Uterus (tissue), 3 donors: ENCODE measurements at regions not wholly inside any gene's neighbourhood (a gene's known extent, or its start where the extent isn't known, plus 50 kb on each side); places are given as distances from the start of the nearest gene placed in this dataset.

ENCODE experiments used
- DNase-seq, 2 donors: peaks; one replicate each; pipeline ENCODE4 v3.0.0-alpha.2; 2019 to 2020
- H3K27ac ChIP-seq, 2 donors: fragments of 200-600 bp; sonication (generic); 1 replicate in 1 of 2; 2 replicates in 1 of 2; pipeline ENCODE4 v1.5.1; 2016 to 2018
- H3K27me3 ChIP-seq, 2 donors: fragments of 200-600 bp; sonication (generic); one replicate each; pipeline ENCODE4 v1.5.1; 2018 to 2019; ENCODE audit warnings: control low read depth in 1 of 2
- H3K36me3 ChIP-seq, 2 donors: fragments of 200-600 bp; sonication (generic); one replicate each; pipeline ENCODE4 v1.5.1; 2019; ENCODE audit warnings: control low read depth in 1 of 2
- H3K4me1 ChIP-seq, 2 donors: fragments of 200-600 bp; sonication (generic); one replicate each; pipeline ENCODE4 v1.5.1; 2018 to 2019; ENCODE audit warnings: control low read depth in 1 of 2
- H3K4me3 ChIP-seq, 2 donors: fragments of 200-600 bp; sonication (generic); 1 replicate in 1 of 2; 2 replicates in 1 of 2; pipeline ENCODE4 v1.5.1; 2018 to 2019; ENCODE audit warnings: mild to moderate bottlenecking in 1 of 2
- H3K9me3 ChIP-seq, 2 donors: fragments of 200-600 bp; sonication (generic); one replicate each; pipeline ENCODE4 v1.5.1; 2019; ENCODE audit warnings: control low read depth in 1 of 2
- POLR2A ChIP-seq, 2 donors: fragments of 450-650 bp; IDR thresholded peaks; one replicate each; pipeline ENCODE4 v1.6.1; 2016; ENCODE audit warnings: antibody characterized with exemption in 2 of 2, mild to moderate bottlenecking in 1 of 2, moderate library complexity in 1 of 2
- intact Hi-C: fragments of 100-400 bp; cut with DNase I; formaldehyde crosslinking; loops from one replicate; pipeline ENCODE4 v1.15.1; 2023; ENCODE audit warnings: low total_unique reads
- TF ChIP-seq, protein P1 (sequence below), 4 experiments: fragments of 200-600 bp in 2 of 4; fragments of 450-650 bp in 2 of 4; sonication (generic) in 2 of 4; IDR thresholded peaks; one replicate each; pipeline ENCODE4 v1.5.1; 2016 to 2019; ENCODE audit warnings: antibody characterized with exemption in 4 of 4, mild to moderate bottlenecking in 2 of 4, moderate library complexity in 1 of 4
- donor health status: DM: yes; HTN: yes; CAD: no.

DNA sequence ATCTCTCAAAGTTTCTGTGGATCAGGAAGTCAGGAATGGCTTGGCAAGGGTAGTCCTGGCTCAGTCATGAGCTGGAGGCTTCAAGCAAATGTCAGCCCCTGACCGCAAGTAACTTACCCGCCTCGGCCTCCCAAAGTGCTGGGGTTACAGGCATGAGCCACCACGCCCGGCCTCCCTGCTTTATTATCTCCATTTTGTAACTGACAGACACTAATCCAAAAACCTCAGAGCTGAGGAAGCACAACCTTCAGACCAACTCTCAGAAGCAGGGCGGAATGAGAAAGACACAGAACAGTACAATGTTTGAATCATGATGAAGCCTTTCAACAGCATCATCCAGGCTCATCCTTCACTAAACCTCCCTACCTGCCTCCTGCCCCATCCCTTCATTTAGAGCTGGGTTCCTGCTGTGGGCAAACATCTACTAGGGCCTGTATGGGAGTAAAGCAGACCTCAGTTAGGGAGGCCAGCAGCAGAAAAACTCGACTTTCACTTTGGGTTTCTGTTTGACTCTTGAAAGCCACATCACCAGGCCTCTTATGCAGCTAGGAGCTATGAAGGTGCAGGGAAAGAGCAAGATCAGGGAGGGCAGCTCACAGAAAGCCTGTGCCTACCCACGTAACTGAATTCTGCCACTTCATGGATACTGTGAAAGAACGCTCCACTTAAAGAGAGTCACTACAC lies 84.4 kb upstream of the RAB4A start:
- no peaks in the 10 kb centered on the region for H3K27me3 ChIP-seq
- intact Hi-C loops: no loop called here
- DNase-seq: no peak
- H3K36me3 ChIP-seq: no peaks in the 10 kb centered on the region
- TF ChIP-seq, protein P1, sequence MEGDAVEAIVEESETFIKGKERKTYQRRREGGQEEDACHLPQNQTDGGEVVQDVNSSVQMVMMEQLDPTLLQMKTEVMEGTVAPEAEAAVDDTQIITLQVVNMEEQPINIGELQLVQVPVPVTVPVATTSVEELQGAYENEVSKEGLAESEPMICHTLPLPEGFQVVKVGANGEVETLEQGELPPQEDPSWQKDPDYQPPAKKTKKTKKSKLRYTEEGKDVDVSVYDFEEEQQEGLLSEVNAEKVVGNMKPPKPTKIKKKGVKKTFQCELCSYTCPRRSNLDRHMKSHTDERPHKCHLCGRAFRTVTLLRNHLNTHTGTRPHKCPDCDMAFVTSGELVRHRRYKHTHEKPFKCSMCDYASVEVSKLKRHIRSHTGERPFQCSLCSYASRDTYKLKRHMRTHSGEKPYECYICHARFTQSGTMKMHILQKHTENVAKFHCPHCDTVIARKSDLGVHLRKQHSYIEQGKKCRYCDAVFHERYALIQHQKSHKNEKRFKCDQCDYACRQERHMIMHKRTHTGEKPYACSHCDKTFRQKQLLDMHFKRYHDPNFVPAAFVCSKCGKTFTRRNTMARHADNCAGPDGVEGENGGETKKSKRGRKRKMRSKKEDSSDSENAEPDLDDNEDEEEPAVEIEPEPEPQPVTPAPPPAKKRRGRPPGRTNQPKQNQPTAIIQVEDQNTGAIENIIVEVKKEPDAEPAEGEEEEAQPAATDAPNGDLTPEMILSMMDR (IDR thresholded peaks at IDR 0.05): no peak
- no peak for TF ChIP-seq POLR2A (IDR thresholded peaks at IDR 0.05)
- H3K4me1 ChIP-seq: no peaks in the 10 kb centered on the region
- H3K4me3 ChIP-seq: no peak overlapping the region
- no peaks in the 10 kb centered on the region for H3K9me3 ChIP-seq
- no peak overlapping the region for H3K27ac ChIP-seq

DNA sequence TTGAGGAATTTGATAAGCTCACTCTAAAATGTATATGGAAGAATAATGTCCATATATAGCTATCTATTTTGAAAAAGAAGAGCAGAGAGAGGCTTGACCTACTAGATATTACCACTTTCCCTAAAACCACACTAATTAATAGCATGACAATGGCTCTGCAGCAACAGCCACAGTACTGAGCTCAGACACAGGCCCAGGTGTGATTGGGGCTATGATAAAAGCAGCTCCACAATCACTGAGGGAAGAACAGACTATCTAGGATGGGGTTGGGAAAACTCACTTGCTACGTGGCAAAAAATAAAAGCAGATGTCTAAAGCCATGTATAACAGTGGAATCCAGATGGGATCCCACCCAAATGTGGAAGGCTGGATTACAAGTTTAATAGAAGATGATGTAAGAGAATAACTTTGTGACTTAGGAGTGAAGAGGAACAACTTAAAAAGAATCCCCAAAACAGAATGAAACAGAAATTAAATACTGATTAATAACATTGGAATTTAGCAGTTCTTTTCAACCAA lies 80.8 kb upstream of the RAB4A start:
- H3K27ac ChIP-seq: no peak overlapping the region
- no peaks in the 10 kb centered on the region for H3K9me3 ChIP-seq
- H3K27me3 ChIP-seq: no peaks in the 10 kb centered on the region
- no peak for TF ChIP-seq POLR2A (IDR thresholded peaks at IDR 0.05)
- TF ChIP-seq, protein P1 (IDR thresholded peaks at IDR 0.05): no peak
- no peaks in the 10 kb centered on the region for H3K36me3 ChIP-seq
- no peak overlapping the region for H3K4me3 ChIP-seq
- H3K4me1 ChIP-seq: no peaks in the 10 kb centered on the region
- intact Hi-C loops: no loop called here
- no peak for DNase-seq

DNA sequence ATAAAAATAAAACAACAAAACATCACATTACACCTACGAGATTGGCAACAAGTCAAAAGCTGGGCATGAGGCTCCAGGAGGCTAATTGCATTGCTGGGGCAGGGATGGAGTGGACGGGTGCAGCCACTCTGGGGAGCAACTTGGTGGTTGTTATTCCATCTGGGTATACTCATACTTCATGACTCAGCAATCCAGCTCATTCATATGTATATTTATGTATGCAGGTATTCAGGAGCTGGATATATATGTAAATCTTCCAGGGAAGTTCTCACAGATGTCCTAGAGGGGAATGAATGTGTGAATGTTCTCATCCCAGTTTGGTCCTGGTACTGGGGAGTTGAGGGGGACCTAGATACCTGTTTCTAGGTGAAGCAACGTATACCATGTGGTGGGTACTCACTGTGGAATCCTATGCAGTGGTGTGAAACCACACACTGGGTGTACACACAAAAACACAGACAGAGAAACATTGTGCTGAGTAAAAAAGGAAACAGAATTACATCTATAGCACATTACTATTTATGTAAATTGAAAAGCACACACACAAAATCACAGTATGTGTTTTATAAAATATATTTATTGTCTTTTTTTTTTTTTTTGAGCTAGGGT lies 79.7 kb upstream of the RAB4A start:
- no peaks in the 10 kb centered on the region for H3K4me1 ChIP-seq
- TF ChIP-seq, protein P1 (IDR thresholded peaks at IDR 0.05): no peak
- no peak for TF ChIP-seq POLR2A (IDR thresholded peaks at IDR 0.05)
- intact Hi-C loops: no loop called here
- no peak for DNase-seq
- H3K27ac ChIP-seq: no peak overlapping the region
- H3K4me3 ChIP-seq: no peak overlapping the region
- no peaks in the 10 kb centered on the region for H3K36me3 ChIP-seq
- no peaks in the 10 kb centered on the region for H3K9me3 ChIP-seq
- no peaks in the 10 kb centered on the region for H3K27me3 ChIP-seq

DNA sequence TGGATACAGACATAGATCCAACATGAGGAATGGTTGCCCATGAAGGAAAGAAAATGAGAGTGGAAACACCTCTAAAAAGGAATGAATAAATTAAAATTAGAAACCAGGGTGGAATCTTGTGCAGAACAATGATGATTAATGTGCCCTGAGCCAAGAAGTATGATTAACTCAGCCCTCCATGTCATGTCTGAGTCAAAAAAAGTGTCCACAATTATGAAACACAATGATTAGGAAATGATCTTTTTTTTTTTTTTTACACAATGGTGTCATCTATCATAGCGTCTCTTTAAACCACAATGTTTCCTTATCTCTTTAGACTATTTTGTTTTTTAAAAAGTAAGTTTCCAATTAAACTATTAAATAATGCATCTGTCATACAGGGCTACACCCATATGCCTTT lies 78.9 kb upstream of the RAB4A start:
- H3K27ac ChIP-seq: no peak overlapping the region

DNA sequence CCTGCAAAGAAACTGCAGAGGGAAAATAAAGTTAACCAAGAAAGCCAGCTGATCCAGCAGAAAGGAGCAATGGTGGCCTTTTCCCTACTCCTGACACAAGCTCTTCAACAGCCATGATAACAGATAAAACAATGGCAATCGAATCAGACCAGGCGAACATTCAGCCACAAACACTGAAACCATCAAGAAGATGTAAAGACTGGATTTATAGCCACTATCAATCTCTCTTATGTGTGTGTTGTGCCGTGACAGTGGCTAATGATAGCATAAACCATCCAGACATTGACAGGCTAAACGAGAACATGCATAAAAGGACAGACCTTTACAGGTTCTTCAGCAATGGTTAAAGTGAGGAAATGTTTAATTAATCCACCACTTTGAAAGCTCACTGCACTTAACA lies 78.1 kb upstream of the RAB4A start:
- H3K4me3 ChIP-seq: no peak overlapping the region
- intact Hi-C loops: no loop called here
- no peaks in the 10 kb centered on the region for H3K36me3 ChIP-seq
- TF ChIP-seq POLR2A (IDR thresholded peaks at IDR 0.05): no peak
- H3K27ac ChIP-seq: no peak overlapping the region
- H3K4me1 ChIP-seq: no peaks in the 10 kb centered on the region
- H3K9me3 ChIP-seq: no peaks in the 10 kb centered on the region
- no peak for DNase-seq
- no peaks in the 10 kb centered on the region for H3K27me3 ChIP-seq

More for the DNA sequence above, 78.9 kb upstream of the RAB4A start:
- intact Hi-C loops: no loop called here
- no peak for DNase-seq
- Histone ChIP-seq H3K36me3 (no peaks in the 10 kb centered on the region), H3K4me1 (no peaks in the 10 kb centered on the region), H3K9me3 (no peaks in the 10 kb centered on the region), H3K27me3 (no peaks in the 10 kb centered on the region), H3K4me3 (no peak overlapping the region)
- TF ChIP-seq POLR2A (IDR thresholded peaks at IDR 0.05): no peak
- TF ChIP-seq, protein P1 (IDR thresholded peaks at IDR 0.05): no peak
